ENCODE measurements at regions not wholly inside any gene's neighbourhood (a gene's known extent, or its start where the extent isn't known, plus 50 kb on each side); places are given as distances from the start of the nearest gene placed in this dataset.

DNA sequence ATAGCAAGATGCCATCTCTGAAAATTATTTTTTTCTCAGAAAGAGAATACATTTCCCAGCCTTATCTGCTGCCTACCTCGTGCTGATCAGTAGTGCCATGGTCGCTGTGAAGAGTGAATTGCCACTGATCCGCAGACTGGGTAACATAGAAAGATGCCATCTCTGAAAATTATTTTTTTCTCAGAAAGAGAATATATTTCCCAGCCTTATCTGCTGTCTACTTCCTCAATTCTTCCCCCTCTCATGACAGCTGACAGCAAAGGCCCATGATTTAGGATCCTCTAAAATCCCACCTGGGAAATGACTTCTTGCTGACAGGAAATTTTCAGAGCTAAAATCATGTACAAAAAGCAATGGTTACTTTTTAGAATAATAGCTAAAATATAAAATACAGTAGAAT is 92.5 kb upstream of the AHR start:
- TF ChIP-seq, protein P1, sequence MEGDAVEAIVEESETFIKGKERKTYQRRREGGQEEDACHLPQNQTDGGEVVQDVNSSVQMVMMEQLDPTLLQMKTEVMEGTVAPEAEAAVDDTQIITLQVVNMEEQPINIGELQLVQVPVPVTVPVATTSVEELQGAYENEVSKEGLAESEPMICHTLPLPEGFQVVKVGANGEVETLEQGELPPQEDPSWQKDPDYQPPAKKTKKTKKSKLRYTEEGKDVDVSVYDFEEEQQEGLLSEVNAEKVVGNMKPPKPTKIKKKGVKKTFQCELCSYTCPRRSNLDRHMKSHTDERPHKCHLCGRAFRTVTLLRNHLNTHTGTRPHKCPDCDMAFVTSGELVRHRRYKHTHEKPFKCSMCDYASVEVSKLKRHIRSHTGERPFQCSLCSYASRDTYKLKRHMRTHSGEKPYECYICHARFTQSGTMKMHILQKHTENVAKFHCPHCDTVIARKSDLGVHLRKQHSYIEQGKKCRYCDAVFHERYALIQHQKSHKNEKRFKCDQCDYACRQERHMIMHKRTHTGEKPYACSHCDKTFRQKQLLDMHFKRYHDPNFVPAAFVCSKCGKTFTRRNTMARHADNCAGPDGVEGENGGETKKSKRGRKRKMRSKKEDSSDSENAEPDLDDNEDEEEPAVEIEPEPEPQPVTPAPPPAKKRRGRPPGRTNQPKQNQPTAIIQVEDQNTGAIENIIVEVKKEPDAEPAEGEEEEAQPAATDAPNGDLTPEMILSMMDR (IDR thresholded peaks at IDR 0.05): no peak
- TF ChIP-seq POLR2A (IDR thresholded peaks at IDR 0.05): no peak

All from vagina (tissue), 2 donors.